Breast epithelium (tissue), 4 donors: ENCODE measurements at regions not wholly inside any gene's neighbourhood (a gene's known extent, or its start where the extent isn't known, plus 50 kb on each side); places are given as distances from the start of the nearest gene placed in this dataset.

Source experiments
- DNase-seq, 2 donors: peaks; one replicate each; pipeline ENCODE4 v3.0.0-alpha.2; 2019; ENCODE audit warnings: low spot score in 2 of 2
- H3K27ac ChIP-seq, 2 donors: fragments of 200-600 bp; sonication (generic) in 1 of 2; one replicate each; pipeline ENCODE4 v1.5.1; 2016 to 2019; ENCODE audit warnings: mild to moderate bottlenecking in 1 of 2
- H3K27me3 ChIP-seq, 2 donors: fragments of 200-600 bp; sonication (generic) in 1 of 2; one replicate each; pipeline versions ENCODE4 v1.5.1 to v1.6.0; 2017 to 2019; ENCODE audit warnings: control low read depth in 1 of 2, mild to moderate bottlenecking in 1 of 2
- H3K36me3 ChIP-seq: fragments of 200-600 bp; one replicate; pipeline ENCODE4 v1.5.1; 2019
- H3K4me1 ChIP-seq, 2 donors: fragments of 200-600 bp; sonication (generic); one replicate each; pipeline ENCODE4 v1.5.1; 2016 to 2019; ENCODE audit warnings: control low read depth in 1 of 2
- H3K4me3 ChIP-seq, 3 donors: fragments of 200-600 bp; sonication (generic); 1 replicate in 2 of 3; 2 replicates in 1 of 3; pipeline ENCODE4 v1.5.1; 2016 to 2019; ENCODE audit warnings: mild to moderate bottlenecking in 3 of 3, moderate library complexity in 2 of 3
- H3K9me3 ChIP-seq, 2 donors: fragments of 200-600 bp; sonication (generic) in 1 of 2; one replicate each; pipeline ENCODE4 v1.5.1; 2016 to 2019; ENCODE audit warnings: control low read depth in 1 of 2
- CTCF ChIP-seq, 3 donors: fragments of 450-650 bp; IDR thresholded peaks; one replicate each; pipeline ENCODE4 v1.5.1; 2016 to 2017; ENCODE audit warnings: antibody characterized with exemption in 3 of 3, mild to moderate bottlenecking in 3 of 3, moderate library complexity in 3 of 3
- POLR2A ChIP-seq: fragments of 450-650 bp; IDR thresholded peaks from one replicate; pipeline ENCODE4 v1.6.1; 2016; ENCODE audit warnings: antibody characterized with exemption, mild to moderate bottlenecking, moderate library complexity
- POLR2AphosphoS5 ChIP-seq, 3 donors: sonication (generic); formaldehyde crosslinking; IDR thresholded peaks; one replicate each; pipeline ENCODE4 v1.6.1; 2017; ENCODE audit warnings: antibody characterized with exemption in 3 of 3
- intact Hi-C: fragments of 100-400 bp; cut with DNase I; formaldehyde crosslinking; loops from one replicate; pipeline ENCODE4 v1.15.1; 2023; ENCODE audit warnings: low total_unique reads

- H3K27ac ChIP-seq = no peak overlapping the region
- intact Hi-C loops = no loop called here
- no peaks in the 10 kb centered on the region for H3K4me1 ChIP-seq
- H3K9me3 ChIP-seq = no peaks in the 10 kb centered on the region
- no peaks in the 10 kb centered on the region for H3K27me3 ChIP-seq
- H3K36me3 ChIP-seq = no peaks in the 10 kb centered on the region
- H3K4me3 ChIP-seq = no peak overlapping the region
- DNase-seq = no peak
- no peak for TF ChIP-seq POLR2AphosphoS5 (IDR thresholded peaks at IDR 0.05)
- TF ChIP-seq POLR2A = no peak
- no peak for TF ChIP-seq CTCF (IDR thresholded peaks at IDR 0.05)
Measured at GRCh38 chr6:110037726-110038295, 59.7 kb downstream of the GPR6 start.

- TF ChIP-seq POLR2A (no peak), POLR2AphosphoS5 (IDR thresholded peaks at IDR 0.05) (peak in 2 of 3 donors; percentile 40 to 41), CTCF (IDR thresholded peaks at IDR 0.05) (peak; percentile 22 to 88 (median 83))
- intact Hi-C loops = no loop called here
- peak overlapping the region; percentile 4 to 50 (median 37) for H3K4me3 ChIP-seq
- H3K9me3 ChIP-seq = no peaks in the 10 kb centered on the region
- H3K36me3 ChIP-seq = no peaks in the 10 kb centered on the region
- no peaks in the 10 kb centered on the region for H3K4me1 ChIP-seq
- peak; percentile 81 to 91 for DNase-seq
- no peak overlapping the region for H3K27ac ChIP-seq
- H3K27me3 ChIP-seq = no peaks in the 10 kb centered on the region
Measured at GRCh38 chr6:110039364-110039980, 61.4 kb downstream of the GPR6 start.

GRCh38 chr6:110039981-110040383 is 61.9 kb downstream of the GPR6 start:
- Histone ChIP-seq H3K27ac (peak overlapping the region in 1 of 2 donors; percentile 41), H3K27me3 (no peaks in the 10 kb centered on the region), H3K4me3 (peak overlapping the region; percentile 4 to 50 (median 37)), H3K9me3 (no peaks in the 10 kb centered on the region), H3K36me3 (no peaks in the 10 kb centered on the region), H3K4me1 (no peaks in the 10 kb centered on the region)
- intact Hi-C loops = no loop called here
- no peak for DNase-seq
- TF ChIP-seq CTCF (IDR thresholded peaks at IDR 0.05) = peak in 2 of 3 donors; percentile 21 to 33
- TF ChIP-seq POLR2AphosphoS5 (IDR thresholded peaks at IDR 0.05) = no peak

GRCh38 chr6:110040716-110041115 is 62.6 kb downstream of the GPR6 start:
- Histone ChIP-seq H3K9me3 (no peaks in the 10 kb centered on the region), H3K27ac (no peak overlapping the region), H3K4me3 (no peak overlapping the region), H3K36me3 (no peaks in the 10 kb centered on the region), H3K4me1 (no peaks in the 10 kb centered on the region), H3K27me3 (no peaks in the 10 kb centered on the region)
- DNase-seq = no peak
- intact Hi-C loops = no loop called here
- TF ChIP-seq POLR2AphosphoS5 (IDR thresholded peaks at IDR 0.05) (no peak), CTCF (IDR thresholded peaks at IDR 0.05) (no peak), POLR2A (no peak)

- Histone ChIP-seq H3K27me3 (no peaks in the 10 kb centered on the region), H3K27ac (no peak overlapping the region), H3K4me1 (no peaks in the 10 kb centered on the region), H3K4me3 (no peak overlapping the region), H3K9me3 (no peaks in the 10 kb centered on the region), H3K36me3 (no peaks in the 10 kb centered on the region)
- TF ChIP-seq CTCF (IDR thresholded peaks at IDR 0.05) (no peak), POLR2AphosphoS5 (IDR thresholded peaks at IDR 0.05) (no peak), POLR2A (no peak)
- DNase-seq = no peak
- intact Hi-C loops = no loop called here
Measured at GRCh38 chr6:110041126-110041525, 63.0 kb downstream of the GPR6 start.
